ENCODE measurements at regions not wholly inside any gene's neighbourhood (a gene's known extent, or its start where the extent isn't known, plus 50 kb on each side); places are given as distances from the start of the nearest gene placed in this dataset.

- Histone ChIP-seq H3T11ph (ENCODE audit: low read length) (no peak overlapping the region), H3K23ac (ENCODE audit: insufficient read length, low read depth, low read length) (no peak overlapping the region), H3K23me2 (ENCODE audit: insufficient read length, low read depth, low read length, poor library complexity, severe bottlenecking) (no peaks in the 10 kb centered on the region), H3K9me3 (ENCODE audit: control insufficient read depth, low read depth, low read length) (no peaks in the 10 kb centered on the region), H2AFZ (ENCODE audit: low read length) (no peak overlapping the region), H3K79me2 (ENCODE audit: insufficient read depth, low read length) (peaks cover 1% of the 10 kb centered on the region; the same call in 1 of the 2 replicates), H4K20me1 (ENCODE audit: control insufficient read depth, insufficient read depth, insufficient read length) (peaks cover 3% of the 10 kb centered on the region), H2AK5ac (ENCODE audit: insufficient read length, low read length) (no peak overlapping the region), H3K4ac (ENCODE audit: low read depth, low read length) (no peak overlapping the region), H2BK5ac (ENCODE audit: insufficient read length, low read length) (no peak overlapping the region), H3K27me3 (ENCODE audit: insufficient read depth, low read length) (no peaks in the 10 kb centered on the region), H2BK120ac (ENCODE audit: low read depth, low read length, poor library complexity, severe bottlenecking) (no peak overlapping the region), H2BK20ac (ENCODE audit: low read depth, low read length, poor library complexity, severe bottlenecking) (no peak overlapping the region), H3K4me2 (ENCODE audit: insufficient read depth, insufficient read length, low read length) (no peak overlapping the region), H4K91ac (ENCODE audit: insufficient read length, low read depth, low read length) (no peak overlapping the region), H3K18ac (ENCODE audit: insufficient read length, low read depth, low read length) (no peak overlapping the region), H3K14ac (ENCODE audit: insufficient read depth, low read length) (no peak overlapping the region), H3K9ac (ENCODE audit: extremely low read depth, insufficient read length, low read length) (no peak overlapping the region), H3K4me1 (ENCODE audit: insufficient read depth, low read length) (peaks cover 4% of the 10 kb centered on the region; the same call in 1 of the 2 replicates), H2BK15ac (ENCODE audit: low read depth, low read length) (no peak overlapping the region), H4K8ac (replicated peaks; ENCODE audit: insufficient read length, low read depth, low read length) (no peak overlapping the region), H3K79me1 (ENCODE audit: insufficient read depth, low read depth, low read length, poor library complexity, severe bottlenecking) (peaks cover 15% of the 10 kb centered on the region), H4K5ac (ENCODE audit: insufficient read length, low read depth, low read length) (no peak overlapping the region), H3K56ac (ENCODE audit: insufficient read length, low read depth, low read length) (no peak overlapping the region), H3K27ac (ENCODE audit: insufficient read length, low read depth, low read length) (no peak overlapping the region), H2BK12ac (ENCODE audit: insufficient read length, low read depth, low read length) (no peak overlapping the region)
- Mint-ChIP-seq H3K4me3 (peak overlapping the region in 1 of 2 experiments; percentile 27; a peak in 2 of 5 replicates), H3K9me3 (peaks cover 0 to 5% of the 10 kb centered on the region in 2 experiments; a peak in 2 of 5 replicates), H3K36me3 (ENCODE audit: insufficient read depth in 1 of 3, low read depth in 3 of 3) (peaks cover 42 to 71% (median 69%) of the 10 kb centered on the region in 3 experiments), H3K4me1 (peaks cover 43 to 51% of the 10 kb centered on the region in 2 experiments), H3K27ac (peak overlapping the region in 2 of 3 experiments; percentile 76 to 95; a peak in 6 of 7 replicates), H3K27me3 (ENCODE audit: low read depth) (peaks cover 3% of the 10 kb centered on the region)
- peak; percentile 55 for TF ChIP-seq CTCF (conservative IDR thresholded peaks at IDR 0.05)
- no CpG with 5 or more reads among the region's 13 CpGs for WGBS (ENCODE audit: extremely low coverage, insufficient read length, low lambda C conversion rate)
- peak; percentile 68 for DNase-seq
These were observed 277.5 kb upstream of the AGTR2 start for GRCh38 chrX:115892787-115893671.
